ENCODE measurements at regions not wholly inside any gene's neighbourhood (a gene's known extent, or its start where the extent isn't known, plus 50 kb on each side); places are given as distances from the start of the nearest gene placed in this dataset.
"Not testable (repeated sequence)": the region's sequence is repeated elsewhere in the genome, so short reads cannot be mapped to it uniquely, and the experiment has no call there.

- Histone ChIP-seq H3K4me3 (no peak overlapping the region), H3K27me3 (ENCODE audit: low read depth) (no peaks in the 10 kb centered on the region), H3K36me3 (no peaks in the 10 kb centered on the region), H3K27ac (no peak overlapping the region), H3K9me3 (no peaks in the 10 kb centered on the region), H3K4me1 (no peaks in the 10 kb centered on the region)
- intact Hi-C loops (cut with DNase I), result no loop called here
- DNase-seq (no peak), ATAC-seq (no peak)
- TF ChIP-seq CTCF (IDR thresholded peaks at IDR 0.05), result no peak
Measured at GRCh38 chr12:83932011-83932410, 980.6 kb downstream of the SLC6A15 start.

GRCh38 chr12:83931451-83931850 is 981.1 kb downstream of the SLC6A15 start:
- H3K36me3 ChIP-seq, result no peaks in the 10 kb centered on the region
- no peak for DNase-seq
- H3K9me3 ChIP-seq, result no peaks in the 10 kb centered on the region
- H3K4me3 ChIP-seq, result no peak overlapping the region
- no peak for ATAC-seq
- H3K27me3 ChIP-seq (ENCODE audit: low read depth), result no peaks in the 10 kb centered on the region
- TF ChIP-seq CTCF (IDR thresholded peaks at IDR 0.05), result no peak
- H3K27ac ChIP-seq, result no peak overlapping the region
- intact Hi-C loops (cut with DNase I), result no loop called here
- no peaks in the 10 kb centered on the region for H3K4me1 ChIP-seq

GRCh38 chr12:83929792-83930191 is 982.8 kb downstream of the SLC6A15 start:
- H3K36me3 ChIP-seq; DNase-seq; H3K4me3 ChIP-seq; intact Hi-C loops (cut with DNase I); ATAC-seq; H3K27ac ChIP-seq; H3K27me3 ChIP-seq (ENCODE audit: low read depth); H3K9me3 ChIP-seq; H3K4me1 ChIP-seq: not testable (repeated sequence)

GRCh38 chr12:83920821-83921547 is 991.6 kb downstream of the SLC6A15 start:
- ATAC-seq, result no peak

GRCh38 chr12:83919081-83919480 is 993.5 kb downstream of the SLC6A15 start:
- no peak for DNase-seq
- Histone ChIP-seq H3K4me3 (no peak overlapping the region), H3K36me3 (no peaks in the 10 kb centered on the region), H3K27ac (no peak overlapping the region), H3K27me3 (ENCODE audit: low read depth) (no peaks in the 10 kb centered on the region), H3K4me1 (no peaks in the 10 kb centered on the region), H3K9me3 (no peaks in the 10 kb centered on the region)
- no peak for ATAC-seq
- intact Hi-C loops (cut with DNase I), result no loop called here
- TF ChIP-seq CTCF (IDR thresholded peaks at IDR 0.05), result no peak

More at GRCh38 chr12:83920821-83921547, 991.6 kb downstream of the SLC6A15 start:
- H3K4me3 ChIP-seq, result no peak overlapping the region
- DNase-seq, result no peak
- intact Hi-C loops (cut with DNase I), result no loop called here
- H3K36me3 ChIP-seq, result no peaks in the 10 kb centered on the region
- H3K9me3 ChIP-seq, result no peaks in the 10 kb centered on the region
- no peak for TF ChIP-seq CTCF (IDR thresholded peaks at IDR 0.05)
- H3K27ac ChIP-seq, result no peak overlapping the region
- H3K27me3 ChIP-seq (ENCODE audit: low read depth), result no peaks in the 10 kb centered on the region
- H3K4me1 ChIP-seq, result no peaks in the 10 kb centered on the region

GRCh38 chr12:83904175-83904574 is 1008.4 kb downstream of the SLC6A15 start:
- TF ChIP-seq CTCF (IDR thresholded peaks at IDR 0.05), result no peak
- no peaks in the 10 kb centered on the region for H3K27me3 ChIP-seq (ENCODE audit: low read depth)
- no peak for DNase-seq
- no peak overlapping the region for H3K27ac ChIP-seq
- ATAC-seq, result peak; percentile 28 to 32
- H3K9me3 ChIP-seq, result no peaks in the 10 kb centered on the region
- no peaks in the 10 kb centered on the region for H3K4me1 ChIP-seq
- intact Hi-C loops (cut with DNase I), result no loop called here
- no peaks in the 10 kb centered on the region for H3K36me3 ChIP-seq
- no peak overlapping the region for H3K4me3 ChIP-seq

Measured in lower lobe of right lung (tissue), 2 donors.